RPMI8226 (cell line): ENCODE measurements at regions not wholly inside any gene's neighbourhood (a gene's known extent, or its start where the extent isn't known, plus 50 kb on each side); places are given as distances from the start of the nearest gene placed in this dataset.

Experiments used
- DNase-seq: peaks from one replicate; pipeline ENCODE4 v3.0.0-alpha.2; 2015

GRCh38 chr12:126760092-126760491 is 1506.9 kb upstream of the TMEM132C start:
- DNase-seq = no peak

- no peak for DNase-seq
These were observed 1505.5 kb upstream of the TMEM132C start for GRCh38 chr12:126761420-126761819.

GRCh38 chr12:126762150-126762549 is 1504.8 kb upstream of the TMEM132C start:
- DNase-seq = no peak

- no peak for DNase-seq
These were observed 1503.6 kb upstream of the TMEM132C start for GRCh38 chr12:126763359-126763758.

- DNase-seq = no peak
These were observed 1499.6 kb upstream of the TMEM132C start for GRCh38 chr12:126767334-126767733.

GRCh38 chr12:126768517-126768916 is 1498.5 kb upstream of the TMEM132C start:
- no peak for DNase-seq

GRCh38 chr12:126770188-126770587 is 1496.8 kb upstream of the TMEM132C start:
- no peak for DNase-seq

GRCh38 chr12:126772171-126772864 is 1494.7 kb upstream of the TMEM132C start:
- peak; percentile 68 for DNase-seq

GRCh38 chr12:126773012-126773411 is 1494.0 kb upstream of the TMEM132C start:
- DNase-seq = no peak

- no peak for DNase-seq
These were observed 1493.5 kb upstream of the TMEM132C start for GRCh38 chr12:126773491-126773890.

GRCh38 chr12:126776026-126776655 is 1490.8 kb upstream of the TMEM132C start:
- no peak for DNase-seq

GRCh38 chr12:126780343-126780742 is 1486.6 kb upstream of the TMEM132C start:
- no peak for DNase-seq

GRCh38 chr12:126781593-126781992 is 1485.4 kb upstream of the TMEM132C start:
- DNase-seq = no peak

- no peak for DNase-seq
These were observed 1484.9 kb upstream of the TMEM132C start for GRCh38 chr12:126782083-126782482.

GRCh38 chr12:126784328-126784921 is 1482.5 kb upstream of the TMEM132C start:
- peak; percentile 55 for DNase-seq

GRCh38 chr12:126789963-126790362 is 1477.0 kb upstream of the TMEM132C start:
- DNase-seq = no peak

- DNase-seq = no peak
These were observed 1475.8 kb upstream of the TMEM132C start for GRCh38 chr12:126791122-126791521.

GRCh38 chr12:126792411-126792810 is 1474.6 kb upstream of the TMEM132C start:
- no peak for DNase-seq

- DNase-seq = no peak
These were observed 1469.4 kb upstream of the TMEM132C start for GRCh38 chr12:126797525-126797924.

- DNase-seq = no peak
These were observed 1468.5 kb upstream of the TMEM132C start for GRCh38 chr12:126798449-126798848.

GRCh38 chr12:126807312-126807865 is 1459.6 kb upstream of the TMEM132C start:
- no peak for DNase-seq

GRCh38 chr12:126811391-126811790 is 1455.6 kb upstream of the TMEM132C start:
- no peak for DNase-seq

GRCh38 chr12:126819554-126819953 is 1447.4 kb upstream of the TMEM132C start:
- no peak for DNase-seq
